T-helper 1 cell treated with Interleukin-12 subunit alpha and Interleukin-12 subunit beta and Interleukin-4 antibody, amounts not matched to agents 30 μg/mL and 1 μg/mL, for 36 hours (primary cell): ENCODE measurements at regions not wholly inside any gene's neighbourhood (a gene's known extent, or its start where the extent isn't known, plus 50 kb on each side); places are given as distances from the start of the nearest gene placed in this dataset.

ENCODE experiments used
- H3K27ac Mint-ChIP-seq: one replicate; pipeline ENCODE4 v1.8.0; 2021; ENCODE audit warnings: mild to moderate bottlenecking, mixed read lengths
- H3K27me3 Mint-ChIP-seq: one replicate; pipeline ENCODE4 v1.8.0; 2021; ENCODE audit warnings: low read depth, mixed read lengths
- H3K36me3 Mint-ChIP-seq: one replicate; pipeline ENCODE4 v1.8.0; 2021; ENCODE audit warnings: low read depth, mixed read lengths
- H3K4me1 Mint-ChIP-seq: one replicate; pipeline ENCODE4 v1.8.0; 2021; ENCODE audit warnings: low read depth, mixed read lengths
- H3K4me3 Mint-ChIP-seq: one replicate; pipeline ENCODE4 v1.8.0; 2021; ENCODE audit warnings: mild to moderate bottlenecking, moderate library complexity, mixed read lengths
- H3K9me3 Mint-ChIP-seq: one replicate; pipeline ENCODE4 v1.8.0; 2021; ENCODE audit warnings: mixed read lengths

DNA sequence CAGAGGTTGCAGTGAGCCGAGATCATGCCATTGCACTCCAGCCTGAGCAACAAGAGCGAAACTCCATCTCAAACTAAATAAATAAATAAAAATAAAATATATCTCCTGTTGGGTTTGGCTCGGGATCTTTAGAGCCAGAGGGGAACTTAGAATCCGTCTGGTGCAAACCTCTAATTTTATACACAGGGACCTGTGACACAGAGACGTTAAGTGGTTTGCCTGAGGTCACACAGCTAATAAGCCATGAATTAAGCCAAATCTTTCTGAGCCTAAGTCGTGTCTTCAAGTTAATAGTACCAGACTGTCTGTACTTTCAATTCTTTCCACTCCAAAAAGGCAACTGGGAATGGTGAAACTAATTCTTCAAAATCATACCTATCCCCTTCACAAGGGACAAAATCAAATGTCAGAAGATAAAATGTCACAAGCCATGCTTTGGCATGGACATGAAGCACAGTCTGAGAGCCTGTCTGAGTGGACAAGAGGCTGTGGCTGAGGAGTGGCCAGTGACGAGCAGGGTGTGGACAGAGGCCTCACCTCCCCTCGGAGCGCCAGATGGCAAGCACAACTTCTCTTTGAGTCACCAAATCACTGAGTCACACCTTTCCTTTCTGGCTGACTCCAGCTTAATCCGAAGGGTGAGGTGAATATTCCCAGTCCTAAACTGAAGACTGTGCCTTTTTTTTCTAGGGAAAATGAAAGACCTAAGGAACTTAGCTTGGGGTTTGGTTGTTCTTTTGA lies 177.4 kb downstream of the TFAP2A start:
- H3K4me1 Mint-ChIP-seq: no peaks in the 10 kb centered on the region
- no peaks in the 10 kb centered on the region for H3K9me3 Mint-ChIP-seq
- H3K4me3 Mint-ChIP-seq: no peak overlapping the region
- no peaks in the 10 kb centered on the region for H3K27me3 Mint-ChIP-seq
- H3K27ac Mint-ChIP-seq: no peak overlapping the region
- no peaks in the 10 kb centered on the region for H3K36me3 Mint-ChIP-seq

DNA sequence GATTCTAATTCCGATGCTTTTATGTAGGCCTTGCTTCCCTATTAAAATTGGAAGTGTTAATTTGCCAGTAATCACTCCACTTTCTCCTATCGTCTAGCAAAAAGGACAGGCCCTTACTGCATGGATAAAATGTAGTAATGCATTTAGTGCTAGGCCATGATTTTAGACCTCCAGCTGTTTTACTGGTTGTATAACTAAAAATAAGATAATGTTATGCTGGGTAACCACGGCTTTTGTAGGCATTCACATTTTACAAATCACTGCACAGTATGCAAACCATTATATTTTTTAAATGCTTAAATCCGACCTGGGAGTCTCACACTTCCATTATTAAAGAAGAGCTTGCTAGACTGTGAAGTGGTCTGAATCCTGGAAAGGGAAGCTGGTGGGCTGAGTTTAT lies 179.5 kb downstream of the TFAP2A start:
- no peak overlapping the region for H3K4me3 Mint-ChIP-seq
- no peak overlapping the region for H3K27ac Mint-ChIP-seq

DNA sequence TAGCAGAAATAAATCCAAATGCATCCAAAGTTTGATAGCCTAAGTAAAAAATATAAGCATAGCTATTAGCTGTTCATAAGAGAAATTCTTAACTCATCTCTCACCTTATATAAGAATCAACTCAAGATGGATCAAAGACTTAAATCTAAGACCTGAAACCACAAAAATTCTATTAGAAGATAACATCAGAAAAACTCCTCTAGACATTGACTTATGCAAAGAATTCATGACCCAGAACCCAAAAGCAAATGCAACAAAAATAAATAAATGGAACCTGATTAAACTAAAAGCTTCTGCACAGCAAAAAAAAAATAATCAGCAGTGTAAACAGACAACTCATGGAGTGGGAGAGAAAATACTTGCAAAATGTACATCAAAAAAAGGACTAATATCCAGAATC lies 184.3 kb downstream of the TFAP2A start:
- no peaks in the 10 kb centered on the region for H3K27me3 Mint-ChIP-seq
- no peaks in the 10 kb centered on the region for H3K36me3 Mint-ChIP-seq
- H3K27ac Mint-ChIP-seq: no peak overlapping the region
- H3K9me3 Mint-ChIP-seq: peaks cover 8% of the 10 kb centered on the region
- no peak overlapping the region for H3K4me3 Mint-ChIP-seq
- no peaks in the 10 kb centered on the region for H3K4me1 Mint-ChIP-seq

More for the DNA sequence above, 179.5 kb downstream of the TFAP2A start:
- Mint-ChIP-seq H3K36me3 (no peaks in the 10 kb centered on the region), H3K4me1 (no peaks in the 10 kb centered on the region), H3K9me3 (no peaks in the 10 kb centered on the region), H3K27me3 (no peaks in the 10 kb centered on the region)

DNA sequence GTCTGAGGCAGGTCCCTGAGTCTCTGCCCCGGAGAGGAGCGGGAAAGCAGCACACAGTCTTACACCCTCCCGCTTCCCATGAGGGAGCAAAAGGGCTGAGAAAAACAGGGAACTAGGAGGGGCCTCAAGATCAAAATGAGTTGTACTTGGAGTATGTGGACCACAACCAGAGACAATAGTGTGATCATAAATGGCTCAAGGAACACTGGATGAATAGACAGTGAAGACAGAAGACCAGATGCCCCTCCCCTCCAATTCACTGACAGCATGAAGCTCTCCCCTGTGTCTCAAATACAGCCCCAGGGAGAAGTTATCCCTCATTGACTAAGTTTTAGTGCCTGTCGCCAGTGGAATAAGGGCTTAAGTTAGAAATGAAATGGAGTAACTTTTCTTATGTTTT lies 191.0 kb downstream of the TFAP2A start:
- H3K36me3 Mint-ChIP-seq: no peaks in the 10 kb centered on the region
- H3K4me1 Mint-ChIP-seq: no peaks in the 10 kb centered on the region

DNA sequence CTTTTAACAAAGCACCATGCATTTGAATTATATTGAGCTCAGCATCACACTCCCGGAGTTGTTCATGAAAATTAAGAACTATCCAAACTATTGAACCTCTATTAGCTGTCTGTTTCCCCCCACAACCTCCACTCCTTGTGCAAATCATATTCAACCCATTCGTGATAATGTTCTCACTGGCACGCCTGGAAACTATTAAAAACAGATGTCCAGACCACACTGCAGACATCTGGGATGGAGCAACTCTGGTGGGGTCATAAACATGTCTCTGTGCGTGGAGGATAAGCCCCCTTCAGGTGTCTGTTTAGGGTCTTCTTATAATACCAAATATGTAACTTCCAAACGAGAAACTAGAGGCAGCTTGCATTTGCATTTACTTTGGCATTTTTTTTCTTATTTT lies 193.7 kb downstream of the TFAP2A start:
- no peaks in the 10 kb centered on the region for H3K27me3 Mint-ChIP-seq
- H3K27ac Mint-ChIP-seq: no peak overlapping the region
- H3K4me3 Mint-ChIP-seq: no peak overlapping the region

More for the DNA sequence above, 191.0 kb downstream of the TFAP2A start:
- H3K27ac Mint-ChIP-seq: no peak overlapping the region
- no peaks in the 10 kb centered on the region for H3K27me3 Mint-ChIP-seq
- H3K4me3 Mint-ChIP-seq: no peak overlapping the region
- H3K9me3 Mint-ChIP-seq: peaks cover 8% of the 10 kb centered on the region

DNA sequence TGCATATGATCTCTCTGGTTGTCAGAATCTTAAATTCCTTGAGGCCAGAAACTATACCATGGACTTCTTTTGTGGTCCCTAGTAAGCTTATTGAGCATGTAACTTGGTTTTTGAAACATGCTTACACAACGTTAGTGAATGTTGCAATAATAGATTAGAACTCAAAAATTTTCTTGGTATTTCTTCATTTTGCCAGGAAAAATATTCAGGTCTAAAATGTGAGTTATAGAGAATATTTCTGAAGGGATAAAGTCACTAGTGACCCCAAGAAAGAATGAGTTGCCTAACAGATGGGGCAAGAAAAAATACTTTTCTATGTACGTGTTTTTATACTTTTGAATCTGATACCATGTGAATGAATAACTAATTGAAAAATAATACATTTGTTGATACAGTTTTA lies 195.4 kb downstream of the TFAP2A start:
- Mint-ChIP-seq H3K27ac (no peak overlapping the region), H3K4me1 (no peaks in the 10 kb centered on the region), H3K36me3 (no peaks in the 10 kb centered on the region), H3K4me3 (no peak overlapping the region), H3K9me3 (no peaks in the 10 kb centered on the region), H3K27me3 (no peaks in the 10 kb centered on the region)

More for the DNA sequence above, 193.7 kb downstream of the TFAP2A start:
- H3K9me3 Mint-ChIP-seq: no peaks in the 10 kb centered on the region
- no peaks in the 10 kb centered on the region for H3K4me1 Mint-ChIP-seq
- no peaks in the 10 kb centered on the region for H3K36me3 Mint-ChIP-seq

DNA sequence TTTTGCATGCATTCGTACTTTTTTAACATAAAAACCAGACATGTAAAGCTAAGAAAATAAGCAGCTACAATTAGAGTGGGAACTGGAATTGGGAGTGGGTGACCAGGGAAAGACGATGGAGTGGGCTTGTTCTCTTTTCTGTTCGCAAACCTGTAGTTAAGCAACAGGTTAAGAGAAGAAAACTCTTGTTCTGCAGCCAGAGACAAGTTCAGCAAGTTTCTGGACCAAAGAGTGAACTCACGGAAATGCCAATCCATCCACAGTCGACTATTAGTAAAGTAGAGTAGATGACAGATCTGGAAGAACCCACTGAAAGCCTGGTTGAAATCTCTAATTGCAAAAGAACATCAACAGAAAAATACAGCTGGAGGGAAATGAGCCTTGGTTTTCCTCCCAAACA lies 197.8 kb downstream of the TFAP2A start:
- Mint-ChIP-seq H3K4me1 (no peaks in the 10 kb centered on the region), H3K4me3 (no peak overlapping the region), H3K27ac (no peak overlapping the region)

DNA sequence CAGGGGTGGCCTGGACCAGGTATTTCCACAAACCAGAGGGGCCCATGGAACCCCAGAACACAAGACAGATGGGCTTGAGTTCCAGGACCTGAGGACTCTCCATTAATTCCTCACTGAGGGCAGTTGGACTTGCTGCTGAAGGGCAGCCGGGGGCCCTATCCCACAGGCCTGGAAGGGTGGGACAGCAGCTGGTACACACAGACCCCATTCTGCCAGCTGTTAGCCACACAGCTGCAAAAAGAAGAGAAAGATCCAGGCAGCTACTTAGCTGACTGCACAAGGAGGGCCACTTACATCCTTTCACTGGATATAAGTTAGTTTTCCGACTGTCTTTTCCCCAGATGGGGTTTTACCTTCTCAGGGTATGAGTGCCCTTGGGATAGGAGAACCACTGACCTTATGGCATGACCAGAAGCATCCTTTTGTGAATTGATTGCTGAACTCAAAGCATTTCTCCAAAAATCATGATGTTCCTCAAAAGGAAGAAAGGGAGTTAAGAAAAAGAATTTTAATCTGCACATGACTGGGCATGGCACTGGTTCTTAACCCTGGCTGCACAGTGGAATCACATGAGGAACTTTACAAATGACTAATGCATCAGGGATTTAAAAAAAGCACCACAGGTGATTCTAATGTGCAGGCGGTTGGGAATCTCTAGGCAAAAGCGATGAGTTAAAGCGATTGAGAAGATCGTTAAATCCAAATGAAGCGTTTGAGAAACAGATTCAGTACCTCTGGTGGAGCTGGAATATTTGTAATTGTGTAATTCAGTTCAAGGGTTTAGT lies 199.4 kb downstream of the TFAP2A start:
- no peaks in the 10 kb centered on the region for H3K4me1 Mint-ChIP-seq
- H3K36me3 Mint-ChIP-seq: no peaks in the 10 kb centered on the region

More for the DNA sequence above, 197.8 kb downstream of the TFAP2A start:
- Mint-ChIP-seq H3K36me3 (no peaks in the 10 kb centered on the region), H3K9me3 (no peaks in the 10 kb centered on the region), H3K27me3 (no peaks in the 10 kb centered on the region)

DNA sequence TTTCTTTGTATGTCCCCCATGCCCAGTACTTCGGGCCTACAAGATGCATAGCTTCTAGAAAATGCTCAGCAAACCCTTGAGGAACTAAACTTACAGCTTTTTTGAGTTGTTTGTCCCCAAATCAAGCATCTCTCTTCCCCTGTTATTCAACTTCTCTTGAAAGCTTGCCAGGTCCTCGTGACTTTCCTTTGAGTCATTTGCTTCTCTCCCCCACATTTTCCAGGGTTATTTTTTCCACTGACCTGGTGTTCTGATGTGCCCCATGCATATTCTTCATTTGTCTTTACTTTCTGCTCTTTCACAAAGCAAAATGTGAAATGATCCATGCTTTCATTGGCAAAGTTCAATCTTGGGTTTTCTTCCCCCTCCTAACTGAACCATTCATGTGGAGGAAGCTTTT lies 204.8 kb downstream of the TFAP2A start:
- Mint-ChIP-seq H3K9me3 (no peaks in the 10 kb centered on the region), H3K4me3 (no peak overlapping the region), H3K27me3 (no peaks in the 10 kb centered on the region), H3K4me1 (no peaks in the 10 kb centered on the region), H3K36me3 (no peaks in the 10 kb centered on the region), H3K27ac (no peak overlapping the region)

More for the DNA sequence above, 199.4 kb downstream of the TFAP2A start:
- Mint-ChIP-seq H3K9me3 (no peaks in the 10 kb centered on the region), H3K27ac (no peak overlapping the region), H3K4me3 (no peak overlapping the region), H3K27me3 (no peaks in the 10 kb centered on the region)

DNA sequence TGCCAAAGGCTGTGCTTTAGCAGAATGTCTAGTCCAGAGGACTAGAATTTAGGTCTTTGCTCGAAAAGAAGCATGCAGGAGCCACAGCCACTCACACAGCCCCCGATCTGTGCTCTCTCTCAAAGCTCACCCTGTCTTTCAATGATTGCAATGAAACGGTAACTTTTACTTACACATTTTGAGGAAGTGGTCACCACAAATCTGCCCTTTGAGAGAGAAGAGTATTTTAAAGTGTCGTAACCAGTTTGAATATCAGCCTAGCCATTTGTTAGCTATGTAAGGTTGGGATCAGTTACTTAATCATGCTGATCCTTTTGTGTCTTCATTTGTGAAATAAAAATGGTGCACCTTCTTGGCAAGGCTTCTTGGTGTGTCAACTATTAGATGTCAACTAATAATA lies 209.0 kb downstream of the TFAP2A start:
- H3K36me3 Mint-ChIP-seq: no peaks in the 10 kb centered on the region
- H3K9me3 Mint-ChIP-seq: peaks cover 4% of the 10 kb centered on the region
- H3K27me3 Mint-ChIP-seq: no peaks in the 10 kb centered on the region
- H3K4me3 Mint-ChIP-seq: no peak overlapping the region
- H3K27ac Mint-ChIP-seq: no peak overlapping the region
- H3K4me1 Mint-ChIP-seq: no peaks in the 10 kb centered on the region

DNA sequence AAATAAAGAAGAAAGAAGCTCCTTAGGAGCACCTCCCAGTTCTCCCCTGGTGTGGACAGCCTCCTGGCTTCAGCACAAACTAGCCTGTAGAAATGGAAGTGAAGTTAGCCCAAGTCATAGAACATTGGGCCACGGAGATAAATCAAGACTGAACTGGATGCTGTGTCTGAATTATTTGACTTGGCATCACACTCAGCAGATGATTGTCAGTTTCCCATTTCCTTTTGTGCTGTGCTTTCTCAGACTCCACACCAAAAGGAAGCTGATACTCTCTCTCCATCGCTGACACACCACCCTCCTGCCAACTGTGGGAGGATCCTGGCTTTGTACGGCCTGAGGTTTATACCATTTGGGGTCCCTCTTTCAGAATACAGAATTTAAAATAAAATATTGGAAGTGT lies 209.8 kb downstream of the TFAP2A start:
- H3K27me3 Mint-ChIP-seq: no peaks in the 10 kb centered on the region
- no peaks in the 10 kb centered on the region for H3K36me3 Mint-ChIP-seq
- no peak overlapping the region for H3K4me3 Mint-ChIP-seq
- H3K9me3 Mint-ChIP-seq: peaks cover 8% of the 10 kb centered on the region
- H3K4me1 Mint-ChIP-seq: no peaks in the 10 kb centered on the region
- H3K27ac Mint-ChIP-seq: no peak overlapping the region

DNA sequence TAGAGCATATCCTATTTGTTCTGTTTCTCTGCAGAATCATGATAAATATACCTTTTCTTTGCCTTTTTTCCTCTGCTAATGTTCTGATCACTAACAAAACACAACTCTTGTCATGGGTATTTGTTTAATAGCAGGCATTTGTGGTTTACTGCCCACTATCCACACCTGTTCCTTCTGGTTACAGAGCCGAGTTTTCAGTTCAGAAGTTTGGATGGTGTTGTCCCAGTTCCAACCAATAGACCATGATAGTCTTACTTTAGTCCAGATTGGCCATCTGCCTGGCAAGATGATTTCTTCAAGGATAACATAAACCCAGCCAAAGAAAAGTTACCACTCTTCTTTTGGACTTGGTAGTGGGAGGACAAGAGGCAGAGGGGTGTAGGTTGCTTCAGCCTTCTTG lies 211.2 kb downstream of the TFAP2A start:
- peaks cover 11% of the 10 kb centered on the region for H3K9me3 Mint-ChIP-seq
- H3K4me1 Mint-ChIP-seq: no peaks in the 10 kb centered on the region
- no peaks in the 10 kb centered on the region for H3K36me3 Mint-ChIP-seq
- no peaks in the 10 kb centered on the region for H3K27me3 Mint-ChIP-seq
- H3K27ac Mint-ChIP-seq: no peak overlapping the region
- no peak overlapping the region for H3K4me3 Mint-ChIP-seq

DNA sequence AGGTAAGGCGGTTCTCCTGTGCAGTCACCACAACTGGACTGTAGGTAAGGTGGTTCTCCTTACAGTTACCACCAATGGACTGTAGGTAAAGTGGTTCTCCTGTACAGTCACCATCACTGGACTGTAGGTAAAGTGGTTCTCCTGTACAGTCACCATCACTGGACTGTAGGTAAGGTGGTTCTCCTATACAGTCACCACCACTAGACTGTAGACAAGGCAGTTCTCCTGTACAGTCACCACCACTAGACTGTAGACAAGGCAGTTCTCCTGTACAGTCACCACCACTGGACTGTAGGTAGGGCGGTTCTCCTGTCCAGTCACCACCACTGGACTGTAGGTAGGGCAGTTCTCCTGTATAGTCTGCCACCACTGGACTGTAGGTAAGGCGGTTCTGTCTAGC lies 212.3 kb downstream of the TFAP2A start:
- no peaks in the 10 kb centered on the region for H3K4me1 Mint-ChIP-seq
- H3K36me3 Mint-ChIP-seq: no peaks in the 10 kb centered on the region
- H3K9me3 Mint-ChIP-seq: peaks cover 11% of the 10 kb centered on the region
- H3K4me3 Mint-ChIP-seq: no peak overlapping the region
- no peak overlapping the region for H3K27ac Mint-ChIP-seq
- H3K27me3 Mint-ChIP-seq: no peaks in the 10 kb centered on the region

DNA sequence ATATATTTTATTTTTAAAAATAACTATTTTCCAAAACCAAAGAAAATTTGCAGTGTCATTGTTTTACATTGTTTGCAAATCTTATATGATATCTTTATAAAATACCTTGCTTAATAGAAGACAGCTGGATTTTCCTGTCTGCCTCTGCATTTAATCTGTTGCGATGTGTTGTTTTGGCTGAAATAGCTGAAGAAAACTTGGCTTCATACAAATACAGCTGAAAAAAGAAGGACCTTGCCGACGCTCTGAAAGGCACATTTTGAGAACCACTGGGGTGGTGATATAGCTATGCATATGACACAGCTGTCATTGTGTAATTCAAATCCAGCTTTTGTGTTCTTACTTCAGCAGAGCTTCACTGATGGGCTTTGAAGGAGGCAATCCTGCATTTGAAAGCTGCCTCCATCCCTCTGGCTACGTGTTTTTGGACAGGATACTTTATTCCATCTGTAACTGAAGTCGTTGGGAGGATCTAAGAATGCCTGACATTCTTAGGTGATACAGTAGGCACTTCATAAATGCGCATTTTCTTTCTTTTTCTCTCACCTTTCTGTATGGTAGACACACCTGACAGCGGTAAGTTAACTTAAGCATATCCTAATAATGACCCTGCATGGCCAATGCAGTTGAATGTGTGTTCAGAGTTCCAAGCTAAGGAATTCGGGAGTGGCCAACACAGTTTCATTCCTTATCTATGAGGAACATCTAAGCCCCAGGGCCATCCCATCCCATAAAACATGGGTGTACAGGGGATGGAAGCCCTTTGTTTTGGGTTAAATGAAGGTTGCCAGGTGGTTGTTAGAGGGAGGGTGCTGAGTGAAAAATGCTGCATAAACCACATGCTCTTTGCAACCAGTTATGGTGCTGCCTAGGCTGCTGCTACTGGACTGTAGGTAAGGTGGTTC lies 213.0 kb downstream of the TFAP2A start:
- H3K27me3 Mint-ChIP-seq: no peaks in the 10 kb centered on the region
- no peaks in the 10 kb centered on the region for H3K36me3 Mint-ChIP-seq
- H3K27ac Mint-ChIP-seq: no peak overlapping the region
- H3K9me3 Mint-ChIP-seq: peaks cover 11% of the 10 kb centered on the region
- no peak overlapping the region for H3K4me3 Mint-ChIP-seq
- no peaks in the 10 kb centered on the region for H3K4me1 Mint-ChIP-seq
